OCI-M2 (cell line): ENCODE measurements at regions not wholly inside any gene's neighbourhood (a gene's known extent, or its start where the extent isn't known, plus 50 kb on each side); places are given as distances from the start of the nearest gene placed in this dataset.
"Not testable (repeated sequence)": the region's sequence is repeated elsewhere in the genome, so short reads cannot be mapped to it uniquely, and the experiment has no call there.

Source experiments
- DNase-seq: peaks from one replicate; lab custom pipeline; 2025; ENCODE audit not compliant: unreplicated experiment; lab: John Stamatoyannopoulos, UW

DNA sequence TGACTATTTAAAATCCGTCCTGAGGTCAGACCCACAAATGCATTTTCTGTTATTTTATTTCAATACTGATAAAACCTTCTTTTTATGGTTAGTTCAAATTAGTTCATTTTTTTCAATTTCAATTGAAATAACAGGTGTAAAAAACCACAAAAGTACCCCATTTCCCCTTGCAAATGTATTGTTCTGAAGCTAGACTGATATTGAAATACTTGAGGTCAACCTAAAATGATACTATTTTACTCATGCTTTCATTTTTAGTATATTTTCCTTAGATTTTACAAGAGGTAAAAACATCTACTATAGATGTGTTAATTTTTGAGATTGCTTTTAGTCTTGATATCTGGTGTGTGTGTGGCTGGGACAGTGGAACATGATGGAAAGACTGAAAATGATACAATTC is 2237.8 kb downstream of the ARAP2 start:
- DNase-seq = not testable (repeated sequence)

DNA sequence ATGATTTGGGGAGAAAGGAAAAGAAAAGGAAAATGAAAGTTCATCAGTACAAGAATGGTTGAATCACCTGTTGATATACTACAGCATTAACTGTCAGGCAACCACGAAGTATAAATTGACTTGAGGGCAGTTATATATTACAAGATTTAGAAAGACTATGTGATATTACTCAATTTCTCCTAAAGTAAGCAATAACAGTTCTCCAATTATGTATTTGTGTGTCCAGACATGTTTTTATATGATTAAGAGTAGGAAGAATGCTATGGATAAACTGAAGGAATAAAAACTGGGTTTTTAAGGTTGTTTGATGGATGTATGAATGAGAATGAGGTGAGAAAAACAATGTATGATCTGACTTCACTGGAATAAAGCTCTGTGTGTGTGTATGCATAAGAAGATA is 2234.4 kb downstream of the ARAP2 start:
- DNase-seq = no peak

DNA sequence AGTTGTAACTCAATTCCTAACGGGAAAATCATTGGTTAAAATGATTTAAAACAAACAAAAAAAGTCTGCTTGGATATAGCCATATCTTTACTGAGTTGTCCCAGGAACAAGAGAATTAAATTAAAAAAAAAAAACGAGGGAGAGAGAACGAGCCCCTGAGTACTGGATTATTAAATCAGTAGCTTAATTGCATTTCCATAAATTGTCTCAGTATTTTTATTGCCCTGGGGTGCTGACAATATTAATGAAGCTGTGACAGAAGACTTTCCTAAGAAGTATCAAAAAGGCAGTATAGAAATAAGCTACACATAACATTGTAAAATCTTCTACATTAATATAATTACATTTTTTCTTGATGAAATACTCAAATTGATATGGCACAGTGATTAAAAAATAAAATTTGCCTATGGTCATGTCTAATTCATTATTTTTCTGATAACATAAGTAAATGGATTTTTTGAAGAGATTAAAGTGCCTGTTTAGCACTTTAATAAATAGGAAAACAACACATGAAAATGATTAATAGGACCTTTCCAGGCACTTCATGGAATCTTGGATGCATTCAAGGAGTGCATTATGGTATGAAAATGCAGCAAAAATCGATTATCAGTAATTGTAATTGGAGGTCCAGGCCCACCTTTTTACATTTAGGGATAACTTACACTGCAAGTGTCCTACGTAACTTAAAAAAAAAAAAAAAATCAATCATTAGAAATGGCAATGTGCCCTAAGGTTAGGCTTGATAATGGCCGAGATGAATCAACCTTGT is 2233.4 kb downstream of the ARAP2 start:
- DNase-seq = no peak

DNA sequence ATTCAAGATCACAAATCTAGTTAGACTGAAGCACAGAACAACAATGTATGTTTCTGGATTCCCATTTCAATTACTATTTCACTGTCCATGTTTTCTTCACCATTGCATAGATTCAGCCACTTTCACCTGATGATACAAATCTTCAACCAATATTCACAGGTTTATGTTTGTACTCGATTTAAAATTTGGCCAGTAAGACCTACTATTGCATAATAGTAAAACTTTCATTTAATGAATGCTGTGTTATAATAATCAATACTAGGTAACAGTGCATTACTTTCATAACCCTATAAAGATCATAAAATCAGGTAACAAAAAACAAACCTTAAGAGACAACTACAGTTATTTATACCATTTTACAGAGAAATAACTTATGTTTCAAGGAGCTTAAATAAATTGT is 2209.1 kb downstream of the ARAP2 start:
- no peak for DNase-seq

DNA sequence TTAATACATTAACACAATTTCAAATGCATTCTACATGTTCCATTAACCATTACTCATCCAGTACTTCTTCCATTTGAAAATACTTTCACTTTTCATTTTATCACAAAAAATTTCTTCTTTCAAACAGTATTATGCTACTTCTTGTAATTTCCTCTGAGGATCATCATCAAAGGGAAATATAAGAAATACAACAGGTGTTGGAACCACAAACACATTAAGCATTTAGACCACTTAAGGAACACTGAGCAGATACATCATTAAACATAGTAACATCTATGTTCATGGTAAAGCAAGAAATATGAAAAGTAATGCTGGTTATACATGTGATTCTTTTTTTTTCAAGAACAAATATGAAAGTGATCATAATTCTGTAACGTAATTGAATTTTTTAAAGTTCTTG is 2207.0 kb downstream of the ARAP2 start:
- DNase-seq = no peak

DNA sequence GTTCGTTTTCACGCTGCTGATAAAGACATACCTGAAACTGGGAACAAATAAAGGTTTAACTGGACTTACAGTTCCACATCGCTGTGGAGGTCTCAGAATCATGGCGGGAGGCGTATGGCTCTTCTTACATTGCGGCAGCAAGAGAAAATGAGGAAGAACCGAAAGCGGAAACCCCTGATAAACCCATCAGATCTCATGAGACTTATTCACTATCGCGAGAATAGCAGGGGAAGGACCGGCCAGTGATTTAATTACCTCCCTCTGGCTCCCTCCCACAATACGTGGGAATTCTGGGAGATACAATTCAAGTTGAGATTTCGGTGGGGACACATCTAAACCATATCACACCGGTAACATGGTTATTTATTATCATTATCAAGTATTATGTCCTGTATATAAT is 2204.5 kb downstream of the ARAP2 start:
- no peak for DNase-seq

DNA sequence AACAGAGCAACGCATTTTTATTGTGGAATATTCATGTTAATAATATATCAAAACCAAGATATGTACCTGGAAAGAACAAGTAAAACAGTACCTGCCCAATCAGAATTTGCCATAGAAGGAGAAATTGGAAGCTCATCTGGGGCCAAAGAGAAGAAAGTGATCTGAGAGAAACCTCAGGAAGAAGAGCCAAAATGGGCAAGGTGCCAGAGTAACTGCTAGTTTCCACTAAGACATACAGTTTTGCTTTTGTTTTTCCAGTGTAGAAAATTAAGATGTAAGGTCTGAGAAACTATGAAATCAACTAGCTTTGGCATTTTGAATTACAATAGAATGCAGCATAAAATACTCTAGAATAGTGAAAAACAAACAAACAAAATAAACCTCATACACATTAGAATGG is 2201.2 kb downstream of the ARAP2 start:
- no peak for DNase-seq

DNA sequence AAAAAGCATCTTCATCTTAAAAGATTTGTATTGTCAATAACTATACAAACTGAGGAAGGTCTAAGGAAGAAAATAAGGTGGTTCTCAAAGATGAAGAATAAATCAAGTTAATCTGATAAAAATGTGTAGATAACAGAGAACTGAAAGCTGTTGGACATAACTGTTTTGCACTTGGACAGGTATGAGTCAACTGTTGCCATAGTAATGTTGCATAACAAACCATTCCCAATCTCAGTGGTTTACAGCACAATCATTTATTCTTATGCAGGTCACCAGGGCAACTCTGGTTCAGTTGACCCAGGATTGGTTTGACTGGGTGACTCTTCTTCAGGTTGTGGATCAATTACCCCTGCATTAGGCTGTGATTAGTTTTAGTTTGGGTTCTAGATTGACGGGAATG is 2197.7 kb downstream of the ARAP2 start:
- no peak for DNase-seq

DNA sequence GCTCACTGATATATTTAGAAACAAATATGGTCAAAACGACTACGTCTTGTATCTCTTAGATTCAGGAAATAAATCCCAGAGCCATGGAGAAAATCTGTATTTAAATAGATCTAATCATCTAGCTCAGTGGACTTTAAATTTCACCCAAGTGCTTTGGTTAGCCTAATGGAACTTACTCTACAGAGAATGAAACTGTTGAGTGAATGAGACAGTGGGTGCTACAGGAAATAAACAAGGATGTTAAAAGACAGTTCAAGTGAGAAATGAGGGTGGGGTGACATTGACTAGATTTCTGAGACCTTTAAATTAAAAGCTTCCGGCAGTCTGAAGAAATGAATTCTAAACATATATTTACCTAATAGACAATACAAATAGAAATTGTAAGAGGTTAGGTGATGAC is 2197.0 kb downstream of the ARAP2 start:
- no peak for DNase-seq

DNA sequence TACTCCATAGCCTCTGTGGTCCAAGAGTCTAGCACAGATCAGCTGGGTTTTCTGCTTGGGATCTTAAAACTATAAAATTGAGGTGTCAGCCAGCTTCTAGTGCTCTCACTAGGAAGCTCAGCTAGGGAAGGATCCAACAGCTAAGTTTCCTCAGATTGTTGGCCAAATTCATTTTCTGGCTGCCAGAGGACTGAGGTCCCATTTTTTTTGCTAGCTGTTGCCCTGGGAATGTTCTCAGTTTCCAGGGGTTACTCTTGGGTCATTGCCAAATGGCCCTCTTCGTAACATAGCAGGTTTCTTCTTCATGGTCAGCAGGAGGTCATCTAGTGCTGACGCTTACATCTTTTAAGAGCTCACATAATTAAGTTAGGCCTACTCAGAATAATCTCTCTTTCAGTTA is 2178.2 kb downstream of the ARAP2 start:
- DNase-seq = no peak

DNA sequence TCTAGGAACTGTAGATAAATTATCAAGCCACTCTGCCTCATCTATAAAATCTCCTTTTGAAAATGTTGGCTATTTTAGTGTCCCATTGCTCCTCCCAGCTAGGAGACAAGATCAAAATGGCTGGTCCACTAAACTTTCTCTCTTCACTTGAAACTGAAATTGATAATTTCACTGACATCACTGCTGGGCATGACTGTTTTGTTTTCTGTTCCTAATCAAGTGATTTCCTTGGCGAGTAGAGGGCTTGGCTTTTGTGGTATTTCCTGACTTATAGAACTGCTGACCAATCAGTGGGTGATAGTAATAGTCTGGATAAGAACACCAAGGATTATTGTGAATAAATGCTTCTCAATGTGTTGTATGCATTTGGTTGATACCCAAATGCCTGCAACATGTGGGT is 2152.9 kb downstream of the ARAP2 start:
- DNase-seq = no peak

DNA sequence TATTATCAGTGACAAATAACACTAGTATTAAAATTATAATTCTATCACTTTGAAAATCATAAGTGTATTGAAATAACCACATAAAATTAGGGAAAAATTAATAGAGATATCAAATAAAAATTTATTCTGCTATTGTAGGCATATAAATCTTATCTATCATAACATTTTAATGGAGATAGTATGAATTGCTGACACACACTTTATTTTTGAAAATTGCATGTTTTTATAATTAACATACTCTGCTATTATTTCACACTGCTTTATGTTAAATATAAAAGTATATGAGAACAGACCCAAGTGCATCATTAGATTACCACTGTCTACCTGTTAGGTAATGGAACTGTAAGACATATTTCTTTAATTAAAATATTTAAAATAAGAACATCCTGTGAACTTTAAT is 2150.2 kb downstream of the ARAP2 start:
- DNase-seq = no peak

DNA sequence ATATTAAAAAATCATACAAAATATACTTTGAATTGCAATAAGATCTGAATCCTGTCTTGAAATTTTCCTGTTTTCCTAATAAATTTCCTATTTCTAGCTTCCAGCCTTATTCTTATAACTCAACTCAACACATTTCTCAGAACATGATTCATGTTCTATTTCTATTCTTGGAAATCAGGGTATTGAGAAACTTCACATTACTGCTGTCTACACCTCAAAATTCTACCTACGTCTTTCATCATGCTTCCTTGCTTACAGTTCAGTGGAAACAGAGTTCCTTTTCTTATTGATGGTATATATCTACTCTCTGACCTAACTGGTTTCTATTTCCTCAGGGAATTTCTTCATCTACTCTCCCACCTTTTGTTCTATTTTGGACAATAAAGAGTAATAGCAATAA is 2139.0 kb downstream of the ARAP2 start:
- DNase-seq = no peak

DNA sequence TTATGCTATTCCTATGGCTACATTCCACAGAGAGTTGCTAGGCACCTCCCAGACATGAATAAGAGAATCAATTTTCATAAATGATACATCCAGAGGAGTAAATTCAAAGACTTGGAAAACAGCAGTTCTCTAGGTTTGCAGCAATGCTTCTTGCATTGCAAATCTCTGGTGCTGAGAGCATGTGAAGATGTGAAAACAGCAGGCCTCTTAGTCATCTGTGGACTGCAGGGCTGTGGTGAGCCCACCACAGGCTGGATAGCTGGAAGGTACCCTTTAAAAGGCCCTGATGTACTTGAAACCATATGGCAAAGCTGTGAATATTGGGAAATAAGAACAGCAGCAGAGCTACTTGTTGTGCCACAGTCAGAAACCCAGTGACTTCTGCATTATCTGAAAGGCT is 2135.9 kb downstream of the ARAP2 start:
- DNase-seq = no peak

DNA sequence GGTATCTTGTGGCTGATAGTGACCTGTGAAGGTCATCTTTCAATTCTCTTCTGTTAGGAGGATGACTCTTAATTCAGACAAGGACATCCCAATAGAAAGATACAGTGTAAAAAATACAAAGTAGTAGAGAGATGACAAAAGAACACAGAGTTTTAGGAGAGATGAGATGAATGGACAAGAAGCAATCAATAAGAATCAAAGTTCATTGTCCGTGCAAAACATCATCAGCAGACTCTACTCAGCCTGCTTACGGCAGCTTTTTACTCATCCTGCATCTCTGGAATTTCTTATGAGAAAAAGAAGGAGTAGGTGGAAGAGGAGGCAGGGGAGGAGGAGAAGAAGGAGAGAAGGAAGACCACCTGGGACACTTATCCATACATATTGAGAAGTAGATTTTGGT is 2131.7 kb downstream of the ARAP2 start:
- DNase-seq = no peak

DNA sequence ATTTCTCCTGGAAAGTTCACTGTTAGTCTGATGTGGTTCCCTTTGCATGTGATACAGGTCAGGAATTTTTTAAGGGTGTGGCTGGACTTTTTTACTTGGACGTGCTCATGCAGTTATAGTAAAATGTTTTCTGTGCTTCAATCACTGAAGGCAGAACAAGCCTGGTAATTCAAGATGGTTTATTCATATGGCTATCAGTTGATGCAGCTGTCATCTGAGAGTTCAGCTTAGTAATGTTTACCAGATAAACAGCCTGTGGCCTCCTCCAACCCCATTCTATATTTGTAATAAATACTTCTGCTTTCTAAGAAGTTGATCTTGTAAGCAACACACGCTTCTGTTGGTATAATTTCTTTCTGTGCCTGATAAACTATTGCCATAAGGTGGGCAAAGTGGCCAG is 2105.9 kb downstream of the ARAP2 start:
- peak; percentile 32 for DNase-seq

DNA sequence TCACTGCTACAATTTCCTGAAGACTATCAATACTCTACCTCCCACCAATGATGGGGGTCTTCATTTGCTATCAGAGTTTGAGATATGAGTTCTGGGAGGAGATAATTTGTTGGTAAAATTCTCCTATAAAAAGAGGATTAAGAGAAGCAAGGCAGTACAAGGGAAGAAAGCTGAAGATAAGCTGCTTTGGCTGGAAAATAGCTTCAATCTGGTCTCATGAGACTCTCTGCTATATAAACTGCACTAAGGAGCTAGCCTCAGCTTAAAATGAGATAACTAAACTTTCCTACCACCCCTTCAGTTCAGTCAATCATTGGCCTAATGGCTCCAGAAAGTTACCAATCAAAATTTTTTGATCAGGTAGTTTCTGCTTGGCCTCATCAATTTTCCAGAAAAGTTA is 2105.0 kb downstream of the ARAP2 start:
- no peak for DNase-seq

DNA sequence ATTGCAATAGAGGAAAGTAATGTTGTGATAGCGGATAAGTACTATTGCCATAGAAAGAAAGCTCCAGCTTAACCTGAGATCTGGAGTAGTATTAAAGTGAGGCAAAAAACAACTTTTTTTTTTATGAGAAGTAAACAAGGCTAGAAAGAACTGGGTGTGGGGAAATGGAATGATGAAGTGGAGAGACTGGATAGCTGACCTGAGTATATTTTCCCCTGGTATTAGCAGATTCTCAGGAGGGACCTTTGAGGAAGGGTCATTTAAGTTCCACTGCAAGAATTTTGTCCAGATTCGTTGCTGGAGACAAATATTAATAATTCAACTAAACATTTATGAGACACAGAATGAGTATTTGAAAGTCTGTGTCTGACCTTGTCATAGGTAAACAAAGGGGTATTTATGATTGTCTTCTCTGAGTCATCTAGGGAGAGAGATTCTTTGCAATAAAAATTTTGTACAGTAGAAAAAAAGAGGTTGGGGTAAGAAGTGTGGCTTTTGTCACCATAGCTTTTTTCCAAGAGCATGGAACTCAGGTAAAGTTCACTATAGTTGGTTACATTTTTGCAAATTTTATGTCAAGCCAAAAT is 2095.9 kb downstream of the ARAP2 start:
- no peak for DNase-seq

DNA sequence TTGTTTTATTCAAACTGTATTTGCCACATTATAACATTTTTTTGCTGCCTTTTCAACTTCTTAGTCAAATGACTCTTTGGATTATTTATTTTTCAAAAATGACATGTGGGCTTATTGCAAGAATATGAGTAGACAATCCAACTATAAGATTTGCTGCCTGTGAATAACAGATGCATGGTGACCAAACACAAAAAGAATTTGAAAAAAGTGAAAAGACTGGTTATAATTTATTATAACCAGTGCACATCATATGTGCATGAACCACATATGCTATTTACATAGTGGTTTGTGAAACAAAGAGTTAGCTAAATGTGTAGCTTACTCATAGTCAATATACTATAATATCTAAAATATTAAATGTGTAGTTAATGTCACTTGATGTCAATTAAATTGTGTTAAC is 2086.8 kb downstream of the ARAP2 start:
- DNase-seq = no peak

DNA sequence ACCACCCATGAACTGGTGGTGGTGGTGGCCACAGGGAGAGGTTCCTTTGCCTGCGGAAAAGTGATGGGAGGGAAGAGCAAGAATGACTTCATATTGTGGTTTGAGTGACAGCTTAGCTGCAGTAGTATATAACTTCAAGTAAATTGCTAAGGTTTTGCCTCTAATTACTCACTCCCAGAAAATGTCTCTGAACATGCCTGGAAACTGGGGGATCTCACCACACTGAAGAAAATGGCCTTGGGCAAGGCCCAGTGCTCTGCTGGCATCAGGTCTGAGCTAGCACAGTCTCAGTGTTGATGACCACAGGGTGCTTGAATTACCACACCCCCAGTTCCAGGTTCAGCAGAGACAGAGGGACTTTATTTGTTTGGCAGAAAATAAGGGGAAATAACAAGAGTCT is 2085.4 kb downstream of the ARAP2 start:
- no peak for DNase-seq

DNA sequence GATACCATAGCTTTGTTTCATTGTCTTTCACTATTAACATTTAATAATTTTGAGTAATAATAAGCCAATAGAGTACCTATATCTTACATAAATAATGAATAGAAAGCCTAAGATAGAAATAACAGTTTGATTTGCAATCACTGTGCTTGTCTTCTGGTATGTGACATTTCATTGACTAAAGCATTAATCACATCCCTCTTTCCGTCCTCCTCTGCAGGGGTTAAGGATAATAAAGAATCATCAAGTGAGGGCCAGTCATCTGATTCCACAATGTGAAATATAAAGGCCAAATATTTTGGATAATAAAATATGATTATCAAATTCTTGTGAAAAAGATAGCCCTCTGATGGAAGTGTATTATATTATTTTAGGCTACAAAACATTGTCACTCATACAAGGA is 2073.4 kb downstream of the ARAP2 start:
- no peak for DNase-seq

DNA sequence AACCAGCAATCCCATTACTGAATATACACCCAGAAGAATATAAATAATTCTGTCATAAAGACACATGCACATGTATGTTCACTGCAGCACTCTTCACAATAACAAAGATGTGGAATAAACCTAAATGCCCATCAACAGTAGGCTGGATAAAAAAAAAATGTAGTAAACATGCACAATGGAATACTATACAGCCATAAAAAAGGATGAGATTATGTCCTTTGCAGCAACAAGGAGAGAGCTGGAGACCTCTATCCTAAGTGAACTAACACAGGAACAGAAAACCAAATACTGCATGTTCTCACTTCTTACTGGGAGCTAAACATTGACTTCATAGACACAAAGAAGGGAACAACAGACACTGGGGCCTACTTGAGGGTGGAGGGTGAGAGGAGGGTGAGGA is 2067.7 kb downstream of the ARAP2 start:
- DNase-seq = no peak

DNA sequence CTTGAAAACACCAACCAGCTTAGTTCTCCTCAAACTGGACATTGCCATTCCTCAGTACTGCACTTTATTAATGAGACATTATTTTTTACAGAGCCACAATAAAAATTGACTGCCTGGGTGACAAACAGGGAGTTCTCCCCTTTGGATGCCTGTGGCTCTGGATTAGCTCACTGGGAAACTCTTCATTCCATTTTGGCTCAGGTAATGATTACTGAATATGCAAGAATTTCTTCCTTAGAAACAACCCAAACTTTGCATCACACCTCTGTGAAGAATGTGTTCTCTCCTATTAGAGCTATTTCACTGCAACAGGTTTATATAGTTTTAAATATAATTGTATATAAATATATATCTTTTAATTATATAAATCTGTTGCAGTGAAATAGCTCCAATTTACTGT is 2065.8 kb downstream of the ARAP2 start:
- no peak for DNase-seq
